Gastroesophageal sphincter (tissue), 3 donors: ENCODE measurements at regions not wholly inside any gene's neighbourhood (a gene's known extent, or its start where the extent isn't known, plus 50 kb on each side); places are given as distances from the start of the nearest gene placed in this dataset.

Source experiments
- POLR2A ChIP-seq, 2 donors: fragments of 450-650 bp; IDR thresholded peaks; one replicate each; pipeline ENCODE4 v1.6.1; 2017; ENCODE audit warnings: antibody characterized with exemption in 2 of 2, mild to moderate bottlenecking in 2 of 2, moderate library complexity in 1 of 2
- TF ChIP-seq, protein P1 (sequence below), 4 experiments: fragments of 200-600 bp in 2 of 4; fragments of 450-650 bp in 2 of 4; sonication (generic) in 1 of 4; IDR thresholded peaks; one replicate each; pipeline ENCODE4 v1.5.1; 2017 to 2019; ENCODE audit warnings: antibody characterized with exemption in 4 of 4, mild to moderate bottlenecking in 2 of 4, moderate library complexity in 2 of 4

DNA sequence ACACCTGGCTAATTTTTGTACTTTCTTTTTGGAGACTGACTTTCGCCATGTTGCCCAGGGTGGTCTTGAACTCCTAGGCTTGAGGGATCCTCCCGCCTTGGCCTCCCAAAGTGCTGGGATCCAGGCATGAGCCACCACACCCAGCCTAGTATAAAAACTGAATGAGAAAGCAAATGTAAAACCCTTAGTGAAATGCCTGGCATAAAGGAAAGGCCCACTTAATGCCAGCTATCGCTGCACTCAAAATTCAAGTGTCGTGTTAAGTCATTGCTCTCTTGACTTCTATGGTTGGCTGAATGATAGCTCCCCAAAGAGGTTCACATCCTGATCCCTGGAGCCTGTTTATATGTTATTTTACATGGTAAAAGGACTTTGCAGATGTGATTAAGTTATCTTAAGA lies 54.4 kb upstream of the PNRC1 start:
- TF ChIP-seq, protein P1, sequence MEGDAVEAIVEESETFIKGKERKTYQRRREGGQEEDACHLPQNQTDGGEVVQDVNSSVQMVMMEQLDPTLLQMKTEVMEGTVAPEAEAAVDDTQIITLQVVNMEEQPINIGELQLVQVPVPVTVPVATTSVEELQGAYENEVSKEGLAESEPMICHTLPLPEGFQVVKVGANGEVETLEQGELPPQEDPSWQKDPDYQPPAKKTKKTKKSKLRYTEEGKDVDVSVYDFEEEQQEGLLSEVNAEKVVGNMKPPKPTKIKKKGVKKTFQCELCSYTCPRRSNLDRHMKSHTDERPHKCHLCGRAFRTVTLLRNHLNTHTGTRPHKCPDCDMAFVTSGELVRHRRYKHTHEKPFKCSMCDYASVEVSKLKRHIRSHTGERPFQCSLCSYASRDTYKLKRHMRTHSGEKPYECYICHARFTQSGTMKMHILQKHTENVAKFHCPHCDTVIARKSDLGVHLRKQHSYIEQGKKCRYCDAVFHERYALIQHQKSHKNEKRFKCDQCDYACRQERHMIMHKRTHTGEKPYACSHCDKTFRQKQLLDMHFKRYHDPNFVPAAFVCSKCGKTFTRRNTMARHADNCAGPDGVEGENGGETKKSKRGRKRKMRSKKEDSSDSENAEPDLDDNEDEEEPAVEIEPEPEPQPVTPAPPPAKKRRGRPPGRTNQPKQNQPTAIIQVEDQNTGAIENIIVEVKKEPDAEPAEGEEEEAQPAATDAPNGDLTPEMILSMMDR (IDR thresholded peaks at IDR 0.05) = no peak
- TF ChIP-seq POLR2A (IDR thresholded peaks at IDR 0.05) = no peak
